ENCODE measurements at regions not wholly inside any gene's neighbourhood (a gene's known extent, or its start where the extent isn't known, plus 50 kb on each side); places are given as distances from the start of the nearest gene placed in this dataset.

- ChIA-PET POLR2A (no interaction called here), CTCF (no interaction called here)
- TF ChIP-seq CTBP1 (IDR thresholded peaks at IDR 0.05; ENCODE audit: borderline replicate concordance): no peak
- no peak for TF ChIP-seq BHLHE40 (IDR thresholded peaks at IDR 0.05; ENCODE audit: borderline replicate concordance)
- TF ChIP-seq ELF4 (IDR thresholded peaks at IDR 0.05): no peak
- TF ChIP-seq LEF1 (IDR thresholded peaks at IDR 0.05; ENCODE audit: borderline replicate concordance): no peak
- no peak for TF ChIP-seq FOXM1 (IDR thresholded peaks at IDR 0.05; ENCODE audit: borderline replicate concordance)
- TF ChIP-seq SUZ12 (IDR thresholded peaks at IDR 0.05): no peak
- TF ChIP-seq, protein P1, sequence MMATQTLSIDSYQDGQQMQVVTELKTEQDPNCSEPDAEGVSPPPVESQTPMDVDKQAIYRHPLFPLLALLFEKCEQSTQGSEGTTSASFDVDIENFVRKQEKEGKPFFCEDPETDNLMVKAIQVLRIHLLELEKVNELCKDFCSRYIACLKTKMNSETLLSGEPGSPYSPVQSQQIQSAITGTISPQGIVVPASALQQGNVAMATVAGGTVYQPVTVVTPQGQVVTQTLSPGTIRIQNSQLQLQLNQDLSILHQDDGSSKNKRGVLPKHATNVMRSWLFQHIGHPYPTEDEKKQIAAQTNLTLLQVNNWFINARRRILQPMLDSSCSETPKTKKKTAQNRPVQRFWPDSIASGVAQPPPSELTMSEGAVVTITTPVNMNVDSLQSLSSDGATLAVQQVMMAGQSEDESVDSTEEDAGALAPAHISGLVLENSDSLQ (IDR thresholded peaks at IDR 0.05): no peak
- TF ChIP-seq SP1 (IDR thresholded peaks at IDR 0.05): no peak
- no peak for TF ChIP-seq FOXK2 (IDR thresholded peaks at IDR 0.05)
- TF ChIP-seq FOXA1 (IDR thresholded peaks at IDR 0.05): no peak
- no peak for TF ChIP-seq TARDBP (IDR thresholded peaks at IDR 0.05)
- TF ChIP-seq ARNT (IDR thresholded peaks at IDR 0.05): no peak
- TF ChIP-seq ZNF384 (IDR thresholded peaks at IDR 0.05): no peak
- TF ChIP-seq NFRKB (IDR thresholded peaks at IDR 0.05): no peak
- TF ChIP-seq HDGF (IDR thresholded peaks at IDR 0.05; ENCODE audit: borderline replicate concordance): no peak
- no peak for TF ChIP-seq L3MBTL2 (conservative IDR thresholded peaks at IDR 0.05)
- DNase-seq (ENCODE audit: extremely low spot score): no peak
Measured at GRCh38 chr6:164286011-164286410, 871.5 kb downstream of the QKI start.

DNA sequence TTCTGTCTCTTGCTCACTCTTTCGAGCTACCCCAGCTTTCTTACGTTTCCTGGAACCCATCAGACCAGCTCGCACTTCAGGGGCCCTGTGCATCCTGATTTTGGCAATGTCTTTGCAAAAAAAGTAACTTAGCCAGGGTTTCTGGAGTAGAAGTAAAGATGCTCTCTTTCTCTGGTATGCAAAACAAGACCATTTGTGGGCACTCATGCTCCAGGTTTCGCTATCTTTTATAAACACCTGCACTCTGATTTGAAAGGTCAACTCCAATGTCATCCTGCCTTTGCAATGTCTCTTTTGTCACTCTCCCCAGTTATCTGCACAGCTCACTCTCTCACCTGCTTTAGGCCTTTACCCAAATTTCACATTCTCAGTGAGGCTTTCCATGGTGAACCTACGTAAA, 869.1 kb downstream of the QKI start:
- ChIA-PET POLR2A (no interaction called here), CTCF (no interaction called here)
- DNase-seq (ENCODE audit: extremely low spot score): no peak
- TF ChIP-seq, protein P1 (IDR thresholded peaks at IDR 0.05): no peak
- TF ChIP-seq NFRKB (IDR thresholded peaks at IDR 0.05) (no peak), BHLHE40 (IDR thresholded peaks at IDR 0.05; ENCODE audit: borderline replicate concordance) (no peak), HDGF (IDR thresholded peaks at IDR 0.05; ENCODE audit: borderline replicate concordance) (no peak)

DNA sequence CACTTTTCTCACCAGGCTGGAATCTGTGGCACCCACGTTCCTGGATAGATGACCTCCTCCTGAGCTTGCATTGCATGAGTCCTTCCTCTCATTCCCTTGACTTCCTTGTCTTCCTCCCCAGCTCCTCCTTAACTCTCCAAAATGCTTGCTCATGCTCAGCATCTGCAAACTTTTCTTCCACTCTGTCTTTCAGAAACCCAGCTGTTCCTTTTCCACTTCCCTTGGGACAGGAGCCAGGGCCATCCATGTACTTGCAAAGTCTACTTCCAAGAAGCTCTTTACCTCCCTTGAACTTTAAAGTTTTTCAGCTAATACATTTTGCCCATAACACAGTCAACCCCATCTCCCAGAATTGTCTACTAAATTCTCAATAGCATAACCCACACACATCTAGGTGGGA, 861.7 kb downstream of the QKI start:
- POLR2A ChIA-PET: no interaction called here
- CTCF ChIA-PET: no interaction called here
- DNase-seq (ENCODE audit: extremely low spot score): no peak
- TF ChIP-seq, protein P1 (IDR thresholded peaks at IDR 0.05): no peak
- TF ChIP-seq FOXM1 (IDR thresholded peaks at IDR 0.05; ENCODE audit: borderline replicate concordance) (no peak), SUZ12 (IDR thresholded peaks at IDR 0.05) (no peak), FOXK2 (IDR thresholded peaks at IDR 0.05) (no peak), NFRKB (IDR thresholded peaks at IDR 0.05) (no peak), LEF1 (IDR thresholded peaks at IDR 0.05; ENCODE audit: borderline replicate concordance) (no peak), FOXA1 (IDR thresholded peaks at IDR 0.05) (no peak), HDGF (IDR thresholded peaks at IDR 0.05; ENCODE audit: borderline replicate concordance) (no peak), CTBP1 (IDR thresholded peaks at IDR 0.05; ENCODE audit: borderline replicate concordance) (no peak), SP1 (IDR thresholded peaks at IDR 0.05) (no peak), BHLHE40 (IDR thresholded peaks at IDR 0.05; ENCODE audit: borderline replicate concordance) (no peak), L3MBTL2 (conservative IDR thresholded peaks at IDR 0.05) (no peak)

DNA sequence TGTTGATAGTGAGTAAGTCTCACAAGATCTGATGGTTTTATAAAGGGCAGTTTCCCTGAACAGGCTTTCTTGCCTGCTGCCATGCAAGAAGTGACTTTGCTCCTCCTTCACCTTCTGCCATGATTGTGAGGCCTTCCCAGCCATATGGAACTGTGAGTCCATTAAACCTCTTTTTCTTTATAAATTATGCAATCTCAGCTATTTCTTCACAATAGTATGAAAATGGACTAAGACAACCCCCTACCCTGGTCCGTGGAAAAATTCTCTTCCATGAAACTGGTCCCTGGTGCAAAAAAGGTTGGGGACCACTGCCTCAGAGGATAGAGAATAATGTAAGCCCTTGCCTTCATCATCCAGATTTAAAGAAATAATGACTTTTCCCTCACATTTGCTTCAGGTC, 861.3 kb downstream of the QKI start:
- TF ChIP-seq ELF4 (IDR thresholded peaks at IDR 0.05): no peak
- TF ChIP-seq ARNT (IDR thresholded peaks at IDR 0.05): no peak
- no peak for TF ChIP-seq CTBP1 (IDR thresholded peaks at IDR 0.05; ENCODE audit: borderline replicate concordance)
- no peak for TF ChIP-seq FOXA1 (IDR thresholded peaks at IDR 0.05)
- TF ChIP-seq ZNF384 (IDR thresholded peaks at IDR 0.05): no peak
- no peak for TF ChIP-seq BHLHE40 (IDR thresholded peaks at IDR 0.05; ENCODE audit: borderline replicate concordance)
- TF ChIP-seq, protein P1 (IDR thresholded peaks at IDR 0.05): no peak
- TF ChIP-seq HDGF (IDR thresholded peaks at IDR 0.05; ENCODE audit: borderline replicate concordance): no peak
- TF ChIP-seq SP1 (IDR thresholded peaks at IDR 0.05): no peak
- DNase-seq (ENCODE audit: extremely low spot score): no peak
- ChIA-PET CTCF (no interaction called here), POLR2A (no interaction called here)

DNA sequence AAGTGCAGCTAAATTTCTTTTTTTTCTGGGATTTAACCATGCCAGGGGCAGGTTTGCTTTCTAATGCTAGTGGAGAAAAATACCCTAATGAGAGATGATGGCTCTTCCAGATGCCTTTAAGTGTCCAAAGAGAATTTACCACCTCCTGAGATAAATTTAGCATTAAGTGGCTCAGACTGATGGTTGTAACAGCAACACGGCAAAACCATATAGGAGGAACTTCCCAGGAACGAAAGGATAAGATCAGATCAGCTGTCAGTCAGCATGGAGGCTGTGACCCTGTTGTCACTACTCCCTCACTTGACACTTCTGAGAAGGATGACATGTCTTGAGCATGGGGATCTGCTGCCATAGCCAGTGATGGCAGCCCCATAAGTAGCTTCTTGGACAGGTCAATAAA, 860.0 kb downstream of the QKI start:
- ChIA-PET POLR2A (no interaction called here), CTCF (no interaction called here)
- TF ChIP-seq, protein P1 (IDR thresholded peaks at IDR 0.05): no peak
- TF ChIP-seq LEF1 (IDR thresholded peaks at IDR 0.05; ENCODE audit: borderline replicate concordance) (no peak), NFRKB (IDR thresholded peaks at IDR 0.05) (no peak), CTBP1 (IDR thresholded peaks at IDR 0.05; ENCODE audit: borderline replicate concordance) (no peak), TARDBP (IDR thresholded peaks at IDR 0.05) (no peak), FOXM1 (IDR thresholded peaks at IDR 0.05; ENCODE audit: borderline replicate concordance) (no peak), HDGF (IDR thresholded peaks at IDR 0.05; ENCODE audit: borderline replicate concordance) (no peak), SUZ12 (IDR thresholded peaks at IDR 0.05) (no peak), ELF4 (IDR thresholded peaks at IDR 0.05) (no peak), SP1 (IDR thresholded peaks at IDR 0.05) (no peak)
- DNase-seq (ENCODE audit: extremely low spot score): no peak

GRCh38 chr6:164273491-164273890, 859.0 kb downstream of the QKI start:
- TF ChIP-seq TARDBP (IDR thresholded peaks at IDR 0.05): no peak
- no peak for TF ChIP-seq FOXM1 (IDR thresholded peaks at IDR 0.05; ENCODE audit: borderline replicate concordance)
- no peak for TF ChIP-seq SUZ12 (IDR thresholded peaks at IDR 0.05)
- no peak for TF ChIP-seq NFRKB (IDR thresholded peaks at IDR 0.05)
- TF ChIP-seq CTBP1 (IDR thresholded peaks at IDR 0.05; ENCODE audit: borderline replicate concordance): no peak
- TF ChIP-seq, protein P1 (IDR thresholded peaks at IDR 0.05): no peak
- no peak for TF ChIP-seq ARNT (IDR thresholded peaks at IDR 0.05)
- TF ChIP-seq BHLHE40 (IDR thresholded peaks at IDR 0.05; ENCODE audit: borderline replicate concordance): no peak
- TF ChIP-seq ZNF384 (IDR thresholded peaks at IDR 0.05): no peak
- TF ChIP-seq SP1 (IDR thresholded peaks at IDR 0.05): no peak
- POLR2A ChIA-PET: no interaction called here
- no peak for DNase-seq (ENCODE audit: extremely low spot score)
- CTCF ChIA-PET: no interaction called here

Measured in HEK293T (cell line).